HG02623 (cell line): ENCODE measurements at regions not wholly inside any gene's neighbourhood (a gene's known extent, or its start where the extent isn't known, plus 50 kb on each side); places are given as distances from the start of the nearest gene placed in this dataset.

Experiments used
- ATAC-seq: cut with Tn5 transposase; IDR thresholded peaks from one replicate; pipeline ENCODE4 v1.9.1; 2021; ENCODE audit warnings: moderate library complexity; ENCODE audit not compliant: unreplicated experiment

DNA sequence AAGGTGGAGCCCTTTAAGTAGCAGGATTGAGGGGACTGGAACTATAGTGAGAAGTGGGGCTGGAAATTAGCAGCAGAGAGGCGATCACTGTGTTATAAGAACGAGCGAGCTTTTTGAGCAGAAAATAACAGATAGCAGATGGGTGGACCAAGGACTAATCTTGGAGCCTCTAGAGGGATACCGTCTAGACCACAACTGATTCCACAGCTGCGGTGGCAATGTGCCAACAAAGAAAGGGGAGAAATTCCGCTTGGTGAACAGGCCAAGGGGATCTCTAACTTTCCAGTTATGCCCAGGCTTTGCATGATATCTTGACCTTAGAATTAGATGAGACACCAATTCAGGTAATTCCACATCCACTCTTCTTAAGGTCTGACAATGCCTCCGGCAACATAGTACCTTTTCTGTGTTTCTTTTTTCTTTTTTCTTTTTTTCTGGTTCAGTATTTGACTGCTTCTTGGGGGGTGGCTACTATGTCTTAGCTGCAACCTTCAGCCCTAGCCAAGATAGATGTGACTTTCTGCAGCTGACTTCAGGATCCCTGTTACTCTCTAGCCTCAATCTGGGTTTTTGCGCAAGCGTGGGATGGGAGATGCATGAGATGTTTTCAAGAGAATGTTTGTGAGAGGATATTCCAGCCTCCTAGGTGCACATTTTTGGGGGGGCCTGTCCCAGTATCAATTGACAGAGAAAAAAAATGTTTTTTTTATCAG, 143.4 kb upstream of the CPSF6 start:
- no peak for ATAC-seq

DNA sequence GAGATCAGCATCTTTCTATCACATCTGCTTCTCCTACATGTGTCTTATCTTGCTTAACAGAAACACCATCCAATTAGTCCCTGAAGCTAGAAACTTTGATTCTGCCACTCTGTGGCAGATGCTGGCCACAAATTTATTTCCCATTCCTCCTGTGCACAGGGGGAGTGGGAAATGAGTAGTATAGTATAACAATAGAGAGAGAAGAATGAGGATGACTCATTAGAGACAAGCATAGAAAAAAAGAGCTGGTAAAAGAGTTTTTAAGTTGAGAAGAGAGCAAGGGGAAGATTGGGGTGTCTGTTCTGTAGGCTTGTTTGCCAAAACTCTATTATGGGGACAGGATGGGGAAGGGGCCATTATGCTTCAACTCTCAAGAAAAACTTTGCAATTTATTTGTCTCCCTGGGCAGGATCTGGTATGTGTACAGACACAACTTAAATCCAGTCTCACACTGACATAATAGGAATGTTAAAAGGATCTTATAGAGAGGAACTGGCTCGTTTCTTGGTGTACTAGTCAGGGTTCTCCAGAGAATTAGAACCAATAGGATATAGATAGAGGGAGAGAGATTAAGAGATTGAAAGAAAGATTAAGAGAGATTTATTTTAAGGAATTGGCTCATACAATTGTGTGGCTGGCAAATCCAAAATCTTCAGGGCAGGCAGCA, 142.6 kb upstream of the CPSF6 start:
- no peak for ATAC-seq

DNA sequence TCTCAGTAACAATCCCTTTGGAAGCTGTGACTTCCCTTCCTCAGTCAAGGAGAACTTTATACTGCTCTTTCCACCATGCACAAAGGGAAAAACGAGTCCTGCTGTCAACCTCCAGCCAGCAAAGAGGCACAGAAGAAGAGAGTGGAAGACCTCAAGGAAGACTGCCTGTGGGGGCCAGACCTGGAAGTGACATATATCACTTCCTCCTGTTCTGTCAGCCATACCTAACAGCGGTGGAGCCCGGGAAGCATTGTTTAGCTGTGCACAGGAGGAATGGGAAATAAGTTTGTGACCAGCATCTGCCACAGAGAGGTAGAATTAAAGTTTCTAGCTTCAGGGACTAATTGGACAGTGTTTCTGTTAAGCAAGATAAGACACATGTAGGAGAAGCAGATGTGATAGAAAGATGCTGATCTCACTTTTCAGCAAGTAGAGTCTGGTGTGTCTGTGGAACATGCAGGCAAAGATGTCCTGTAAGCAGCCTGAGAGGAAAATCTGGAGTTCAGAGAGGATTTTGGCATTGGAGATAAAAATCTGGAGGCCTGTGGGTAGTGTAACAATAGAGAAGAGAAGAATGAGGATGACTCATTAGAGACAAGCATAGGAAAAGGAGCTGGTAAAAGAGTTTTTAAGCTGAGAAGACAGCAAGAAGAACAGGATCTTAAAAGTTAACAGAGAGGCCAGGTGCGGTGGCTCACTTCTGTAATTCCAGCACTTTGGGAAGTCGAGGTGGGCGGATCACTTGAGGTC, 141.6 kb upstream of the CPSF6 start:
- no peak for ATAC-seq

DNA sequence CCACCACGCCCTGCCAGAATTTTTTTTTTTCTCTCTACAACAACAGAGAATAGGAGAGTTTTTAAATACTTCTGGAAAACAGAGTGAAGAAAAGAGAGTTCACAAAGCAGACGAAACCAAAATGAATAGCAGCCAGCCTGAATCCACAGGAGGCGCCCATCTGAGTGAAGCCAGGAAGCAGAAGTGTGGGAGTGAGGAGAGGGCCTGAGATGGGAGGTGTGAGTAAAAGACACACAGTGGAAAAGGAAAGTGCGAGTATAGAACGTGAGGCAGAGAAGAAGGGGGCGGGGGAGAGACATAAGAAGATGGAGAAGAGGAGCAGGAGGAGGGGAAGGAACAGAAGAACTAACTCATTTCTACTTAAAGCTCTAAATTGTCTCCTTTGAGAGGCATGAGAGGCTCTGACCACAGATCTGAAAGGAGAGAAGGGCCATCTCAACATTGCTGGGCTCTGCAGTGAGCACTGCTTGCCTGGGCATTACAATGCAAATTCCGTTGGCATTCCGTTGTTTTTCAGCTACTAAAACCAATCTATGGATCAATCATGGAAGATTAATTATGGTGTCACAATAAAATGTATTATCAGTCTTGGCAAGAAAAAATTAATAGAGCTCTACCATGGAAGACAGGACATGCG, 140.1 kb upstream of the CPSF6 start:
- ATAC-seq: no peak

DNA sequence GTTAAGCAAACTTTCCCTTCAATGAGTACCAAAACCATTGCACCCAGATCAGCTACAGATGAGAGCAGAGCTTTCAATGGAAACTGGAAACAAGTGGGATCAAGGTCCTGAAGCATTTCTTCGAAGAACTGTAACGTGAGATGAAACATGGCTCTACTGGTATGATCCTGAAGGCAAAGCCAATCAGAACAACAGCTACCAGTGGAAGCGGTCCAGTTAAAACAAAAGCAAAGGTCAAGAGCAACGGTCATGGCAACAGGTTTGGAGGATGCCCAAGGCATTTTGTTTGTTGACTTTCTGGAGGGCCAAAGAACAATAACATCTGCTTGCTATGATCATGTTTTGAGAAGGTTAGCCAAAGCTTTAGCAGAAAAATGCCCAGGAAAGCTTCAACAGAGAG, 137.9 kb upstream of the CPSF6 start:
- ATAC-seq: no peak

DNA sequence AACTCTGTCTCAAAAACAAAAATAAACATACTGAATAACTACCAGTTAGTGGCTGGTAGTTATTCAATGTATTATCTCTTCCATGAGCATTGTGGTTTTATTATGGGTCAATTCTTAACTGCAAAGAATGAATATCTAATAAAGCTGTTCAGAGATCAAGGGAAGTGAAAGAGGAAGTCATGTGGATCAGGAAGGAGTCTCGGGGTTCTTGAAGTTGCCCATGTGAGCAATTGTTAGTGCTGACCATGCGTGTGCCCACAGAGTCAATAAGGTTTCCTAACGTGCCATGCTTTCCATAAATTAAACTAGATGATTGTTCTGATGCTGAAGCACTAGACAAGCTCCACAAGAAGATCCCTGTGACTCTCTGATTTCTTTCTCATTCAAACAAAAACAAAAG, 136.5 kb upstream of the CPSF6 start:
- no peak for ATAC-seq

DNA sequence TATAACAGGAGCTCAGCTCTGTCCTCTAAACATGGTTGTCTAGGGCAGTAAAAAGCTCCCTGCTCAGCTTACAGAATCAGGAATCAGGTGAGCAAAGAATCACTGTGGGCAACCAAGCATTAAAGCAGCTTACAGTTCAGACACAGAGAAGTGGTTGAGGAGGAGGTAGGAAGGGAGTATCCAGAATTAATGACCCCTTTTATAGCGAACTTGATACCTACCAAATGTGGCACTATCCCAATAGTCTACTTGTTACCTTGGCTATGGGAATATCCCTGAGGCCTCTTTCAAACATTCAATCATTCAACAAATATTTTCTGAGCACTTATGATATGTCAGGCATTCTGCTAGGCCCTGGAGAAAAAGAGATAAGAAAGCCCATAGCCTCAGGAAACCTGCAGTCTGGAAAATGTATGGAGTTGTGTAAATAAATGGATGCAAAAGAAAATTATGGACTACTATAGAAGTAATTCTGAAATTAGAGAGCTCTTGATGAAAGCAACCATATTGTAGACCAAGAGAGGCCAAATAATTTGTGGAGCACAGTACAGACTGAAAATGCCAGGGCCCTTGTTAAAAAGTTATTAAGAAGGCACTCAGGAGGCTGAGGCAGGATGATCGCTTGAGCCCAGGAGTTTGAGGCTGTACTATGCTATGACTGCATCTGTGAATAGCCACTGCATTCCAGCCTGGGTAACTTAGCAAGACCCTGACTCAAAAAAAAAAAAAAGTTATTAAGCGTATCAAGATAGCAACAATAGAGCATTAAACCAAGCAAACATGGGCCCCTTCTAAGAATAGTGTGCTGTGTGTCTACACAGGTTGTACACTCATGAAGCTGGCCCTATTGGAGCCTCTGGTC, 134.0 kb upstream of the CPSF6 start:
- ATAC-seq: no peak

DNA sequence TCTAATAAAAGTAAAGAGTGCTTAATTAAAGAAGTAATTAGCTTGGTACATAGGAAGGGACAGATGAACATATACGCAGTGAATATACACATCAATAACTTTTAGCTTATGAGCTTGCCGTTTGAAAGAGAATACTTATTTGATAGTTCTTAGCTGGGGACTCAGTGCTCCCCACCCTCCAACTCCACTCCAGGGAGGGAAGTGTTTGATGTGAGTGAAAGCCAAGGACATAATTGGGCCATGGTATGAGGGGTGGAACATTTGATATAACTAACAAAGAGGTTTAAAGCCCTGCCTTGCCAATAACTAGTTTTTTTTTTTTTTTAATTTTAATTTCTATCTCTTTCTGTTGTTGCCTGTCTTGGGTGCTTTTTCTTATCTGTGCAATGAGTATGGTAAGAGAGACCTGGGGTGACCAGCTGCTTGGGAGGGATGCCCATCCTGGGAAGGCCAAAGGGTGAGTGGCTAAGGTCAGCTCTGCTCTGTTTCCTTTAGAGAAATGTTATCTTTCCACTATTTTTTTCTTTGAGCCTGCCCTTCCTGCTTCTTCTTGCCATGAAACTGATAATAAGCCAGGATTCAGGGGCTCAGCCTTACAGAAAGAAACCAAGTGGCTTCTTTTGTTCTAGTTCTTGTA, 132.8 kb upstream of the CPSF6 start:
- no peak for ATAC-seq

DNA sequence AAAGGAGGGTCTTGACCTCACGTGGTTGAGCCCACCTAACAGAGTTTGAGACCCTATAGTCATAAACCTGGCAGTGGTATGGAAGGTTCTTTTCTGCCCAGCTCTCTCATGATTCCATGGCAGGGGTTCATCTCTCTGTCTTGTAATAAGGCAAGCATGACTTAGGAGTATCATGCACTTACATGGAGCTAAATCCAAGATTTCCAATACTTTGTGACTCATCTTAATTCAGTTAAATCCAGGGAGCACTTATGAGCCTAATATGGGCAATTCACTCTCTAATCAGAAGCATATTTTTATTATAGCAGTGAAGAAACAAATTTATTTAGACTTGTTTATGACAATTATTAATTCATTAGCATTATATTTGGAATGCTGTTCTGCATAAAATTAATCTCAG, 131.8 kb upstream of the CPSF6 start:
- no peak for ATAC-seq

GRCh38 chr12:69108037-69108436, 131.3 kb upstream of the CPSF6 start:
- no peak for ATAC-seq

DNA sequence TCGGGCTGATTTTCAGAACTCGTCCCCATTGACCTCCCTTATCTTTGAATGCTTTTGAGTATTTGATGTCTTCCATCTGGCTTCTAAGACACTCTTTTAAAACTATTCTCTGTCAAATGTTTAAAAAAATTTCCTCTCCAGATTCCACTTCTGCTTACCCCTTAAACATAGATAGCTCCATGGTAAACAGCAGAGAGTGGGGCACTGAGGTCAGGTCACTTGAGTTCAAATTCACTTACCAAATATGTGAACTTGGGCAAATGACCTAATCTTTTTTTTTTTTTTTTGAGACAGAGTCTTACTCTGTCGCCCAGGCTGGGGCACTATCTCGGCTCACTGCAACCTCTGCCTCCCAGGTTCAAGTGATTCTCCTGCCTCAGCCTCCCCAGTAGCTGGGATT, 126.8 kb upstream of the CPSF6 start:
- ATAC-seq: no peak

DNA sequence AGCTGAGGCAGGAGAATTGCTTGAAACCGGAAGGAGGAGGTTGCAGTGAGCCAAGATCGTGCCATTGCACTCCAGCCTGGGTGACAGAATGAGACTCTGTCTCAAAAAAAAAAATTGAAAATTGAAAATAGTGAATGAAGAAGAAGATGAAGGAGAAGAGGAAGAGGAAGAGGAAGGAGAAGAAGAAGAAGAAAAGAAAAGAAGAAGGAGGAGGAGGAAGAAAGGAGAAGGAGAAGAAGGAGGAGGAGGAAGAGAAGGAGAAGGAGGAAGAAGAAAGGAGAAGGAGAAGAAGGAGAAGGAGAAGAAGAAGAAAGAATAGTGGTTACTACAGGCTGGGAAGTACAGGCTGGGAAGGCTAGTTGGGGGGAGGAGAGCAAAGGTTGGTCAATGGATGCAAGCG, 124.3 kb upstream of the CPSF6 start:
- ATAC-seq: no peak

- ATAC-seq: no peak
Observed at GRCh38 chr12:69115951-69116350, 123.4 kb upstream of the CPSF6 start.

GRCh38 chr12:69117566-69118266, 121.7 kb upstream of the CPSF6 start:
- no peak for ATAC-seq

GRCh38 chr12:69118516-69118915, 120.9 kb upstream of the CPSF6 start:
- ATAC-seq: no peak

- ATAC-seq: no peak
Observed at GRCh38 chr12:69119770-69120169, 119.6 kb upstream of the CPSF6 start.

GRCh38 chr12:69120354-69120753, 119.0 kb upstream of the CPSF6 start:
- no peak for ATAC-seq

- no peak for ATAC-seq
Observed at GRCh38 chr12:69123311-69123710, 116.1 kb upstream of the CPSF6 start.

DNA sequence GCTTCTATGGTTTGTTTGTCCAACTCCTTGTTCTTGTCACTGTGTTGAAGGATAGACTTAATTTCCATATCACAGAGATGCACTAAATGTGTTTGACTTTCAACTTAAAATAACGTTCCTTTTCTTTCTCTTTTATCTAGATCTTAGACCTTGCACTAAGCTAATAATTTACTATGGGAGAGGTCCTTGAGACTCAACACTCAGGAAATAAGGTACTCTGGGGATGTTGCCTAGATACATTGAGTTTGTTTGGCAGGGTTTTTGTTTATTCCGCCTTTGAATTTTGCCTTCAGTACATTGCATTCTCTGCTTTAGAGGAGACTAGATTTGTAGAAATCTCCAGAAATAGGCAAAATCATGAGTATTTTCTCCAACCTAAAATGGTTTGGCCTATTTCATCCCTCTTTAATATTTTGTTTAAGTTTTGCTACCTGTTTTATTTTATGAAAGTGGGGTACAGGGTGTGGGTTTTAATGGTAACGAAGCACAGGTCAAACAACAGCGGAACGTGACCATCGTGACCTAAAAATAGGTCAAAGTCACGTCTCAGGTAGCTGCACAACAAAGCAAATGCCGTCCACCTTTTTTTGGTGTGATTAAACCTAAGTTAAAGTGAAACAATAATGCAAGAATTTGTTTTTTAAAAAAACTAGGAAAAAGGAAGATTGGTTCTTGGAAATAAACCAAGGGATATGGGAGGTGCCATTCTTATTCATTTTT, 115.3 kb upstream of the CPSF6 start:
- no peak for ATAC-seq
